Glutamatergic neuron (in vitro differentiated cells): ENCODE measurements at regions not wholly inside any gene's neighbourhood (a gene's known extent, or its start where the extent isn't known, plus 50 kb on each side); places are given as distances from the start of the nearest gene placed in this dataset.

Experiments
- DNase-seq: peaks from one replicate; pipeline ENCODE4 v3.0.0; 2022
- H3K27ac Mint-ChIP-seq: one replicate; pipeline ENCODE4 v1.8.0; 2020; ENCODE audit warnings: mild to moderate bottlenecking, mixed read lengths, inconsistent platforms; ENCODE audit not compliant: unreplicated experiment
- H3K27me3 Mint-ChIP-seq: one replicate; pipeline ENCODE4 v1.8.0; 2020; ENCODE audit warnings: mild to moderate bottlenecking, moderate library complexity, mixed read lengths, inconsistent platforms; ENCODE audit not compliant: unreplicated experiment
- H3K36me3 Mint-ChIP-seq: one replicate; pipeline ENCODE4 v1.8.0; 2020; ENCODE audit warnings: mild to moderate bottlenecking, mixed read lengths, inconsistent platforms; ENCODE audit not compliant: unreplicated experiment
- H3K4me1 Mint-ChIP-seq: one replicate; pipeline ENCODE4 v1.8.0; 2020; ENCODE audit warnings: mild to moderate bottlenecking, low read depth, mixed read lengths, inconsistent platforms; ENCODE audit not compliant: unreplicated experiment
- H3K4me3 Mint-ChIP-seq: one replicate; pipeline ENCODE4 v1.8.0; 2020; ENCODE audit warnings: mild to moderate bottlenecking, mixed read lengths, inconsistent platforms; ENCODE audit not compliant: unreplicated experiment
- H3K9me3 Mint-ChIP-seq: one replicate; pipeline ENCODE4 v1.8.0; 2020; ENCODE audit warnings: mild to moderate bottlenecking, moderate library complexity, mixed read lengths, inconsistent platforms; ENCODE audit not compliant: unreplicated experiment
- TF ChIP-seq, protein P1 (sequence below): fragments of 200-600 bp; sonication (generic); IDR thresholded peaks from one replicate; pipeline ENCODE4 v1.5.0; 2021; ENCODE audit not compliant: partially characterized antibody, unreplicated experiment

DNA sequence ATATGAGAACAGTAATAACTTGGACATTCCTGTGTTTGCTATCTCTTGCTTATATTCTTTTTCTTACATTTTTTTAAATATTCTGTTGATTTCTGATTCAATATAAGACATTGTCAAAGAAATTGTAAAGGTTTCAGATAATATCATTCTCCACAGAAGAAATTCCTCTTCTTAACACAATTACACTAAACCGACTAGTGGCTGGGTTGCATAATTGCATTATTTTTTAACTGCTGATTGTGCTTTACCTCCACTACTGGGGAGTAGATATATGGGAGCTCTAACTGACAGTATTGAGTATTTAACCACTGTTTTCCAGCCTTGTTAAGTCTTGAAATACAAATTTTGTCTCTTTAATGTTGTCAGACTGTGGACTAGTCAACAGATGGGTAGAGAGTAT, 723.8 kb upstream of the EDIL3 start:
- Mint-ChIP-seq H3K27me3 (no peaks in the 10 kb centered on the region), H3K4me3 (no peak overlapping the region), H3K27ac (no peak overlapping the region), H3K36me3 (no peaks in the 10 kb centered on the region), H3K9me3 (peaks cover 2% of the 10 kb centered on the region), H3K4me1 (no peaks in the 10 kb centered on the region)
- no peak for DNase-seq
- TF ChIP-seq, protein P1, sequence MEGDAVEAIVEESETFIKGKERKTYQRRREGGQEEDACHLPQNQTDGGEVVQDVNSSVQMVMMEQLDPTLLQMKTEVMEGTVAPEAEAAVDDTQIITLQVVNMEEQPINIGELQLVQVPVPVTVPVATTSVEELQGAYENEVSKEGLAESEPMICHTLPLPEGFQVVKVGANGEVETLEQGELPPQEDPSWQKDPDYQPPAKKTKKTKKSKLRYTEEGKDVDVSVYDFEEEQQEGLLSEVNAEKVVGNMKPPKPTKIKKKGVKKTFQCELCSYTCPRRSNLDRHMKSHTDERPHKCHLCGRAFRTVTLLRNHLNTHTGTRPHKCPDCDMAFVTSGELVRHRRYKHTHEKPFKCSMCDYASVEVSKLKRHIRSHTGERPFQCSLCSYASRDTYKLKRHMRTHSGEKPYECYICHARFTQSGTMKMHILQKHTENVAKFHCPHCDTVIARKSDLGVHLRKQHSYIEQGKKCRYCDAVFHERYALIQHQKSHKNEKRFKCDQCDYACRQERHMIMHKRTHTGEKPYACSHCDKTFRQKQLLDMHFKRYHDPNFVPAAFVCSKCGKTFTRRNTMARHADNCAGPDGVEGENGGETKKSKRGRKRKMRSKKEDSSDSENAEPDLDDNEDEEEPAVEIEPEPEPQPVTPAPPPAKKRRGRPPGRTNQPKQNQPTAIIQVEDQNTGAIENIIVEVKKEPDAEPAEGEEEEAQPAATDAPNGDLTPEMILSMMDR, result peak; percentile 39

DNA sequence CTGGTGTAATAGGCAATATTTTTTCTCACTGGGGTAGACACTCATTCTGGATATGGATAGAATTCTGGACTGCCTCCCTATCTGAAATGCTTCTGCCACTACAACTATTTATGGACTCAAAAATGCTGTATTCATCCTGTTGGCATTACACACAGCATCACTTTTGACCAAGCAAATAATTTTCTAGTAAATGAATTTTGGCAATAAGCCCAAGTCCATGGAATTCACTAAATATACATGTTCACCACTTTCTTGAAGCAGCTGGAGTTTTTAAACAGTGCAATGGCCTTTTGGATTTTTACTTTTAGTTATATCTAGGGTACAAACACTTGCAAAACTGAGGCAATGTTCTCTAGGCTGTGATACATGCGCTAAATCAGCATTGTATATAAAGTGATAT, 724.9 kb upstream of the EDIL3 start:
- no peak for DNase-seq
- Mint-ChIP-seq H3K36me3 (no peaks in the 10 kb centered on the region), H3K27me3 (no peaks in the 10 kb centered on the region), H3K4me1 (no peaks in the 10 kb centered on the region), H3K9me3 (peaks cover 2% of the 10 kb centered on the region), H3K27ac (no peak overlapping the region), H3K4me3 (no peak overlapping the region)
- TF ChIP-seq, protein P1, result no peak

DNA sequence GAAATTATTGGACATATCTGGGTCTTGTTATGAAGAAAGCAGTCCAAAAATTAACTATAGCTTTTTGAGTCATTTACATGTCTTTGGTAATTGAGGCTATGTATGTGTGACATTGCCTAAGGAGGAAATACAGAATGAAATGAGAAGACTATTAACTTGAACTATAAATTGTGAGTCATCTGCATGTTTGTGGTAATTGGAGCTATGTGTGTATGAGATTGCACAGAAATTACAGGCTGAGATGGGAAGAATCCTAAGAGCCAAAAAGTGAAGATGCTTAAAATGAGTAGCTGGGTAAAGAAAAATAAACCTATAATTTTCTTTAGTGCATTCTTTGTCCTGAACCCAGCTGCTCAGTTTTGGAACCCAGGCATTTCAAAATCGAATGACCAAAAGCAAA, 747.6 kb upstream of the EDIL3 start:
- no peak for DNase-seq
- no peaks in the 10 kb centered on the region for H3K36me3 Mint-ChIP-seq
- H3K9me3 Mint-ChIP-seq, result no peaks in the 10 kb centered on the region
- TF ChIP-seq, protein P1, result no peak
- H3K27ac Mint-ChIP-seq, result no peak overlapping the region
- H3K4me1 Mint-ChIP-seq, result no peaks in the 10 kb centered on the region
- no peaks in the 10 kb centered on the region for H3K27me3 Mint-ChIP-seq
- no peak overlapping the region for H3K4me3 Mint-ChIP-seq

DNA sequence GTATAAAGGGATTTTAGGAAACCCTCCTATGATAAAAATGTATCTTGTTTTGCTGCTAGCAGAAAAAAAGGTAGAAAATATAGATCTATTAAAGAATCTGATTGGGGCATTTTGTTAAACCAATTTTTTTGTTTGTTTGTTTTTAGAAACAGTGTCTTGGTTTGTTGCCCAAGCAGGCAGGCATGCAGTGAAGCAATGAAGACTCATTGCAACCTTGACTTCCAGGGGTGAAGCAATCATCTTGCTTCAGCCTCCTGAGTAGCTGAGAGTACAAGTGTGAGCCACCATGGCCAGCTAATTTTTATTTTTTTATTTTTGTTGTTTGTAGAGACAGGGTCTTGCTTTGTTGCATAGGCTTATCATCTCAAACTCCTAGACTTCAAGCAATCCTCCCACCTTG, 755.8 kb upstream of the EDIL3 start:
- Mint-ChIP-seq H3K36me3 (no peaks in the 10 kb centered on the region), H3K27me3 (no peaks in the 10 kb centered on the region), H3K9me3 (no peaks in the 10 kb centered on the region), H3K4me3 (no peak overlapping the region), H3K27ac (no peak overlapping the region), H3K4me1 (no peaks in the 10 kb centered on the region)
- no peak for DNase-seq
- TF ChIP-seq, protein P1, result no peak

DNA sequence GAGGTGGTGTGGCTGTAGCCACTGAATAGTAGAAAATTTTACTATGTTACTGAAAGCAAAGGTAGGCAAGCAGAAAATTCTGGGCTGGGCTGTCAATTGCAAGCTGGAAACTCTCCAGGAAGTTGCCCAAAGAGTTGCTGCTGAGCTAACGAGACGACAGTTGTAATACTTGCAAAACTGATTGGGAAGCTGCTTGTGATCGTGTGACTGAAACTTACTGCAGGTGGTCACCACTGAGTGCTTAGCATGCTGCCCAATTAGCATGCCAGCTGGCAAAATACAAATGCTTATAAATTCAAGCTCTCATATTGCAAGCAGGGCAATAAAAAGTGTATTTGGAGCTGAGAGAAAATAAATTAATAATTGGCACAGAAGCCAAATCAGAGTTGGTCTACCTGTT, 758.5 kb upstream of the EDIL3 start:
- Mint-ChIP-seq H3K4me1 (no peaks in the 10 kb centered on the region), H3K4me3 (no peak overlapping the region), H3K36me3 (no peaks in the 10 kb centered on the region), H3K9me3 (no peaks in the 10 kb centered on the region), H3K27me3 (no peaks in the 10 kb centered on the region), H3K27ac (no peak overlapping the region)
- no peak for DNase-seq
- TF ChIP-seq, protein P1, result no peak
